Astrocyte (in vitro differentiated cells and primary cell): ENCODE measurements at regions not wholly inside any gene's neighbourhood (a gene's known extent, or its start where the extent isn't known, plus 50 kb on each side); places are given as distances from the start of the nearest gene placed in this dataset.

Source experiments
- DNase-seq: peaks from one replicate; pipeline ENCODE4 v3.0.0-alpha.2; 2010; ENCODE audit warnings: low read depth
- FAIRE-seq: peaks from 2 replicates; lab custom pipeline; 2011; peaks lifted over from hg19 to GRCh38; lab: Jason Lieb, UNC
- H2AFZ ChIP-seq: 2 replicates; pipeline ENCODE4 v1.6.0; 2012; ENCODE audit warnings: low read depth, low read length, inconsistent platforms
- H3K27ac ChIP-seq: 2 replicates; pipeline ENCODE4 v1.5.1; 2011; ENCODE audit warnings: low read depth, low read length, inconsistent platforms
- H3K27me3 ChIP-seq: 2 replicates; pipeline ENCODE4 v1.6.0; 2011; ENCODE audit warnings: low read length, inconsistent platforms; ENCODE audit not compliant: insufficient read depth
- H3K36me3 ChIP-seq: 2 replicates; pipeline ENCODE4 v1.5.1; 2011; ENCODE audit warnings: low read length, inconsistent platforms; ENCODE audit not compliant: insufficient read depth
- H3K4me1 ChIP-seq: 2 replicates; pipeline ENCODE4 v1.5.1; 2011; ENCODE audit warnings: low read length, inconsistent platforms; ENCODE audit not compliant: insufficient read depth
- H3K4me2 ChIP-seq: 2 replicates; pipeline ENCODE4 v1.6.0; 2012; ENCODE audit warnings: low read length, inconsistent platforms
- H3K4me3 ChIP-seq: 2 replicates; pipeline ENCODE4 v1.5.1; 2011; ENCODE audit warnings: low read depth, mild to moderate bottlenecking, low read length, inconsistent platforms; ENCODE audit not compliant: insufficient read depth
- H3K79me2 ChIP-seq: 2 replicates; pipeline ENCODE4 v1.6.0; 2012; ENCODE audit warnings: mild to moderate bottlenecking, low read length, inconsistent platforms; ENCODE audit not compliant: insufficient read depth
- H3K9ac ChIP-seq: 2 replicates; pipeline ENCODE4 v1.6.0; 2012; ENCODE audit warnings: mild to moderate bottlenecking, low read length, inconsistent platforms
- H3K9me3 ChIP-seq: 2 replicates; pipeline ENCODE4 v1.5.1; 2012; ENCODE audit warnings: low read depth, mild to moderate bottlenecking, low read length, inconsistent platforms; ENCODE audit not compliant: insufficient read depth
- H4K20me1 ChIP-seq: 2 replicates; pipeline ENCODE4 v1.6.0; 2012; ENCODE audit warnings: low read length, inconsistent platforms; ENCODE audit not compliant: insufficient read depth
- H3K27ac Mint-ChIP-seq: one replicate; pipeline ENCODE4 v1.8.0; 2021; ENCODE audit warnings: mild to moderate bottlenecking, mixed read lengths; ENCODE audit not compliant: unreplicated experiment
- H3K27me3 Mint-ChIP-seq: one replicate; pipeline ENCODE4 v1.8.0; 2021; ENCODE audit warnings: low read depth, mixed read lengths; ENCODE audit not compliant: unreplicated experiment
- H3K36me3 Mint-ChIP-seq: one replicate; pipeline ENCODE4 v1.8.0; 2021; ENCODE audit warnings: low read depth, mixed read lengths; ENCODE audit not compliant: unreplicated experiment
- H3K4me1 Mint-ChIP-seq: one replicate; pipeline ENCODE4 v1.8.0; 2021; ENCODE audit warnings: low read depth, mixed read lengths; ENCODE audit not compliant: unreplicated experiment
- H3K4me3 Mint-ChIP-seq: one replicate; pipeline ENCODE4 v1.8.0; 2021; ENCODE audit warnings: mild to moderate bottlenecking, moderate library complexity, mixed read lengths; ENCODE audit not compliant: unreplicated experiment
- H3K9me3 Mint-ChIP-seq: one replicate; pipeline ENCODE4 v1.8.0; 2021; ENCODE audit warnings: mild to moderate bottlenecking, mixed read lengths; ENCODE audit not compliant: unreplicated experiment
- EZH2 ChIP-seq: IDR thresholded peaks from 2 replicates; pipeline ENCODE4 v1.6.1; 2012; ENCODE audit warnings: mild to moderate bottlenecking, low read length, inconsistent platforms; ENCODE audit not compliant: insufficient read depth
- TF ChIP-seq, protein P1 (sequence below): IDR thresholded peaks from 2 replicates; pipeline ENCODE4 v1.5.1; 2011; ENCODE audit warnings: low read depth, mild to moderate bottlenecking, inconsistent platforms, low read length, moderate library complexity; ENCODE audit not compliant: insufficient read depth

DNA sequence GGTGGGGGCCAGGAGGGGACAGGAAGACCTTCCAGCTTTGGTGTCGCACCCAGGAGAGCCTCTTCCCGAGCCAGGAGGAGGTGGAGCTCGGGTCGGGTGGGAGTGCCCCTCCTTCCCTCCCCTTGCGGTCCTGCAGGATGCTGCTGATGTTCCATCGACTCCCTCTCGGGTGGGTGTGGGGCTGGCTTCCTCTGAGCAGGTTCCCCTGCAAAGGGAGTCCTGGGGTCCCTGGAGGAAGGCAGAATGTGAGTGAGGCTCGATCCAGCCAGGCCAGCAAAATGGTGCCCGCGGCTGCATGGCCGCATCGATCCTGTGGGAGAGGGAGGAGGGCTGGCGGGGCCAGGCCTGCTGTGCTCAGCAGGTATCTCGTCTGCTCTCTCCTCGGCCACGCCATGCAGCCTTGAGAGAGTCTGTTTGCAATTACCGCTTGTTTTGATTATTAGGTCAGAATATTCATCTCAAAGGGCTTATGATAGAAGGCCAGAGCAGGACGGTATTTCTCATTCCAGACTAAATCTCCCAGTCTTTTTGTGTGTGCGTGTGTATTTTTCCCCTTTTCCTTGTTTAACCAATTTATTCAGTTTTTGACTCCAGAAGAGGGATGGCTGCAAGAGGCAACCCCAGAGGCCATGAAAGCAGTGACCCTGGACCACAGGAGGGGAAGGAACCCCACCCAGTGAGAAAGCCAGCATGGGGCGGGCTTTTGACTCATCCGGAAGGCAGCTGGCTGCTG is 137.3 kb upstream of the ZMIZ1 start:
- H3K27ac ChIP-seq = peak overlapping the region; percentile 62
- no peaks in the 10 kb centered on the region for H3K36me3 ChIP-seq
- H3K27me3 ChIP-seq = no peaks in the 10 kb centered on the region
- no peak overlapping the region for H3K4me3 ChIP-seq
- H3K27ac Mint-ChIP-seq = no peak overlapping the region
- H3K9me3 ChIP-seq = no peaks in the 10 kb centered on the region
- peaks cover 2% of the 10 kb centered on the region for H3K9me3 Mint-ChIP-seq
- H3K79me2 ChIP-seq = no peaks in the 10 kb centered on the region
- H3K36me3 Mint-ChIP-seq = no peaks in the 10 kb centered on the region
- no peaks in the 10 kb centered on the region for H4K20me1 ChIP-seq
- TF ChIP-seq EZH2 = no peak
- TF ChIP-seq, protein P1, sequence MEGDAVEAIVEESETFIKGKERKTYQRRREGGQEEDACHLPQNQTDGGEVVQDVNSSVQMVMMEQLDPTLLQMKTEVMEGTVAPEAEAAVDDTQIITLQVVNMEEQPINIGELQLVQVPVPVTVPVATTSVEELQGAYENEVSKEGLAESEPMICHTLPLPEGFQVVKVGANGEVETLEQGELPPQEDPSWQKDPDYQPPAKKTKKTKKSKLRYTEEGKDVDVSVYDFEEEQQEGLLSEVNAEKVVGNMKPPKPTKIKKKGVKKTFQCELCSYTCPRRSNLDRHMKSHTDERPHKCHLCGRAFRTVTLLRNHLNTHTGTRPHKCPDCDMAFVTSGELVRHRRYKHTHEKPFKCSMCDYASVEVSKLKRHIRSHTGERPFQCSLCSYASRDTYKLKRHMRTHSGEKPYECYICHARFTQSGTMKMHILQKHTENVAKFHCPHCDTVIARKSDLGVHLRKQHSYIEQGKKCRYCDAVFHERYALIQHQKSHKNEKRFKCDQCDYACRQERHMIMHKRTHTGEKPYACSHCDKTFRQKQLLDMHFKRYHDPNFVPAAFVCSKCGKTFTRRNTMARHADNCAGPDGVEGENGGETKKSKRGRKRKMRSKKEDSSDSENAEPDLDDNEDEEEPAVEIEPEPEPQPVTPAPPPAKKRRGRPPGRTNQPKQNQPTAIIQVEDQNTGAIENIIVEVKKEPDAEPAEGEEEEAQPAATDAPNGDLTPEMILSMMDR = no peak
- H3K9ac ChIP-seq = no peak overlapping the region
- H3K4me3 Mint-ChIP-seq = no peak overlapping the region
- H3K4me2 ChIP-seq = peak overlapping the region; percentile 46
- peaks cover 55% of the 10 kb centered on the region for H3K27me3 Mint-ChIP-seq
- H3K4me1 Mint-ChIP-seq = peaks cover 8% of the 10 kb centered on the region
- DNase-seq (peak; percentile 87), FAIRE-seq (no peak)
- H3K4me1 ChIP-seq = peaks cover 19% of the 10 kb centered on the region
- H2AFZ ChIP-seq = no peak overlapping the region

DNA sequence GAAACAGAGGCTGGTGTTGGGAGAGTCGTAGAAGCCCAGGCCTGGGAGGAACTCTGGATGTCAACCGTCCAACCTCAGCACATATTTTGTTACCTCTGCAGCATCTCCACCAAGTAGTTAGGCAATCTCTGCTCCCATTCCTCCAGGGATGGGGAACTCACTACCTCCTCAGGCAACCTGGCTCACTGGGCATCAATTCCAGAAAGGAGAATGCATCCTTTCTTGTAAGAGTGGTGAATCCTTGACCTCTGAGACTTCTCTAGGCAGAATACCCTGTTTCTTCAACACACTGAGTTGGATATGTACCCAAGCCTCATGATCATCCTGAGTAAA is 136.7 kb upstream of the ZMIZ1 start:
- Mint-ChIP-seq H3K27me3 (peaks cover 57% of the 10 kb centered on the region), H3K4me1 (peaks cover 8% of the 10 kb centered on the region), H3K4me3 (no peak overlapping the region), H3K27ac (no peak overlapping the region), H3K36me3 (no peaks in the 10 kb centered on the region), H3K9me3 (peaks cover 2% of the 10 kb centered on the region)
- Histone ChIP-seq H3K27ac (no peak overlapping the region), H3K36me3 (no peaks in the 10 kb centered on the region), H3K27me3 (no peaks in the 10 kb centered on the region), H3K9me3 (no peaks in the 10 kb centered on the region), H2AFZ (no peak overlapping the region), H3K79me2 (no peaks in the 10 kb centered on the region), H4K20me1 (no peaks in the 10 kb centered on the region), H3K4me2 (peak overlapping the region; percentile 46), H3K9ac (no peak overlapping the region), H3K4me1 (peaks cover 19% of the 10 kb centered on the region), H3K4me3 (no peak overlapping the region)
- DNase-seq (no peak), FAIRE-seq (peak; percentile 91)
- TF ChIP-seq EZH2 = no peak
- TF ChIP-seq, protein P1 = no peak

DNA sequence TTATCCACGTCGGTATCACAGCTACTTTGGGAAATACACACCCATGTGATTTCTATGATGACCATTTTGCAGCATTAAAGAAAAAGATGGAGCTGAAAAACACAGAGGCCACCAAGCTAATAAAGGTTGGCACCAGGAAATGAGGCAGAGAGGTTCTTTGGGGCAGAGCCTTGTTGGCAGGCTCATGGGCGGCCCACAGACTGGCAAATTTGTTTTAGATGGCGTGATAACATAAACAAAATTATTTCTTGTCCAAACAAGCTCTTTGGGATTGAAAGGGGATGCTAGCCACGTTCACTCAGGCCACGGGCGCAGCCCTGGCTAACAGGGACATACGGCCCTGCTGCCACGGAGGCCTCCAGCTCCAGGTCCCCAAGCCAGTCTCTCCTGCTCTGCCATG is 135.9 kb upstream of the ZMIZ1 start:
- Histone ChIP-seq H3K4me3 (no peak overlapping the region), H3K9me3 (no peaks in the 10 kb centered on the region), H3K4me2 (no peak overlapping the region), H3K79me2 (no peaks in the 10 kb centered on the region), H3K27me3 (no peaks in the 10 kb centered on the region), H3K27ac (no peak overlapping the region), H3K9ac (no peak overlapping the region), H4K20me1 (no peaks in the 10 kb centered on the region), H3K36me3 (no peaks in the 10 kb centered on the region), H3K4me1 (peaks cover 19% of the 10 kb centered on the region), H2AFZ (no peak overlapping the region)
- H3K36me3 Mint-ChIP-seq = no peaks in the 10 kb centered on the region
- H3K4me1 Mint-ChIP-seq = peaks cover 8% of the 10 kb centered on the region
- TF ChIP-seq EZH2 = no peak
- TF ChIP-seq, protein P1 = no peak
- H3K27me3 Mint-ChIP-seq = peaks cover 59% of the 10 kb centered on the region
- no peak overlapping the region for H3K4me3 Mint-ChIP-seq
- no peak overlapping the region for H3K27ac Mint-ChIP-seq
- FAIRE-seq (no peak), DNase-seq (no peak)
- peaks cover 2% of the 10 kb centered on the region for H3K9me3 Mint-ChIP-seq
